GM19324 (cell line): ENCODE measurements at regions not wholly inside any gene's neighbourhood (a gene's known extent, or its start where the extent isn't known, plus 50 kb on each side); places are given as distances from the start of the nearest gene placed in this dataset.
"Not testable (repeated sequence)": the region's sequence is repeated elsewhere in the genome, so short reads cannot be mapped to it uniquely, and the experiment has no call there.

Experiments used
- ATAC-seq: cut with Tn5 transposase; IDR thresholded peaks from one replicate; pipeline ENCODE4 v1.9.1; 2021; ENCODE audit warnings: mild to moderate bottlenecking, moderate library complexity; ENCODE audit not compliant: unreplicated experiment, low FRiP score

DNA sequence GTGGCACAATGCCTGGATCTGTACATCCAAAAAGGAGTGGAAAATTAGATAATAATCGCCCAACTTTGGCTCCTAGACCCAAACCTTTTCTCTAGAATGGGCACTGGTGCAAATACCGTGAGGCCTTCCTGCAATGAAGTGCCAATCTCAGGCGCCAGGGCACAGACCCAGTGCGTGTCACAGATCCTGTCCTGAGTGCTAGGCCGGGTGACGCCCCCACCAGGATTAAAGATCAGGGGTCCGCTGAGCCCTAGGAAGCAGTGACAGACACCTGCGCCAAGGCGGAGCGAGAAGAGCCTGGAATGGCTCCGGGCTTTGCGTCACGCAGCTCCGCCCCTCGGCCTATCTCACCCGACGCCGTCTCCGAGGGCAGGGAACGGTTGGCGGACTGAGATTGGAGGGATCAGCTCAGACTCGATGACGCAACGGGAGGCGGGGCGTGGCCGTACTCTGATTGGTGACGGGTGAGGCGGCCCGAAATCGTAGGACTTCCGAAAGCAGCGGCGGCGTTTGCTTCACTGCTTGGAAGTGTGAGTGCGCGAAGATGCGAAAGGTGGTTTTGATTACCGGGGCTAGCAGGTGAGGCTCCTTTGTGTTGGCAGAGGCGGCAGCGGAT, 261.9 kb downstream of the ZNF37A start:
- peak; percentile 100 for ATAC-seq

- ATAC-seq: peak; percentile 58
Measured at GRCh38 chr10:38356527-38356926, 262.4 kb downstream of the ZNF37A start.

- not testable (repeated sequence) for ATAC-seq
Measured at GRCh38 chr10:38362514-38362913, 268.4 kb downstream of the ZNF37A start.

GRCh38 chr10:38364073-38364472, 269.9 kb downstream of the ZNF37A start:
- not testable (repeated sequence) for ATAC-seq

- peak; percentile 53 for ATAC-seq
Measured at GRCh38 chr10:38365917-38366316, 271.8 kb downstream of the ZNF37A start.

DNA sequence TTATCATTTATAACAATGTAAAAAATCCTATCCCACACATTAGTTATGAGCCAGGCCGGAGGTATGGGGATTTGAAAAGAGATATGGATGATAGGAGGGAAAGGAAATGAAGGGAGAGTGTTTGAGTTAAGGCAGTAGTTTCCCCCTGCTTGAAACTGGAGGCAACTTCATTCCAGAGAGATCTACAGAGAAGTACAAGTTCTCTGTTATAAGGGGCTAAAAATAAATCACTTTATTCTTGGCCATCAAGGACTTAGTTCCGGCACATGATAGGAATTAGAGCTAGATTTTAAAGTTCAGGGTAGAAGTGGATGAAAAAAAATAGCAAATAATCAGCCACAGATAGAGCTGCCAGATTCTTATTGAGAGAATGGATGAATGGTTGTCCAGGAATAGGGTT, 289.7 kb downstream of the ZNF37A start:
- ATAC-seq: not testable (repeated sequence)

GRCh38 chr10:38386869-38387268, 292.7 kb downstream of the ZNF37A start:
- not testable (repeated sequence) for ATAC-seq

GRCh38 chr10:38390725-38391124, 296.6 kb downstream of the ZNF37A start:
- not testable (repeated sequence) for ATAC-seq

GRCh38 chr10:38395465-38395864, 301.3 kb downstream of the ZNF37A start:
- ATAC-seq: not testable (repeated sequence)

DNA sequence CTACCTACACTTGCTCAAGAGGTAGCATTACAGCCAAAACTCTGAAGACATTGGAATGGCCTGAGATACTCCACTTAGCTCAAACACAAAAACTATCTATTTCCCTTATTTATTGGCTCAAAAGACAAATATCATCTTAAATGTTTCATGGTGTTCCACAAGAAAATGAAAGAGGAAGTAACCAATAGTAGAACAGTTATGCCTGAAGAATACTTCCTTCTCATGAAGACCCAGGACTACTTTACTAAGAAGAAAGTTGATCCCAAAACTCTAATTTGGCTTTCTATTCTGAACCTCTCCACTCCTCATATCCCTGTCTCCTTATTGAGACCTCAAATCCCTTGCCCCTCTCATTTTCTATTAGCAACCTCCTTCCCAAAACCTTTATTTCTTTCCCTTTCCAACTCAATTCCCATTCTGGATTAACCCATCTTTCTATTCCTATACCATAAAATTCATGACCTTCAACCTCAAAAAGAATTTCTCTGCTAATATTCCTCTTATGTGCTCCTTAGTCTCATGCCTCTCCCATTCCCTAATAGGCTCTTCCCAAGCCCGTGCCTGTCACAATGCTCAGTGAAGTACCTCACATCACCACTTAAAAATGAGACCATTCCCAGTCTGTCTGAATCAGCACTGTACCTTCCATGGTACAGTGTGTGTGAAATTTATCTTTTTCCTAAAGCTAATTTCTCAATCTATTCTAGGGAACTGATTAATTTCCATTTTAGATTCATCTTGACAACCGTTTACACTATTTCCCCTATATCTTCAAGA, 302.2 kb downstream of the ZNF37A start:
- not testable (repeated sequence) for ATAC-seq

GRCh38 chr10:38401565-38401964, 307.4 kb downstream of the ZNF37A start:
- not testable (repeated sequence) for ATAC-seq

- ATAC-seq: peak; percentile 100
Measured at GRCh38 chr10:38402442-38403346, 308.6 kb downstream of the ZNF37A start.

DNA sequence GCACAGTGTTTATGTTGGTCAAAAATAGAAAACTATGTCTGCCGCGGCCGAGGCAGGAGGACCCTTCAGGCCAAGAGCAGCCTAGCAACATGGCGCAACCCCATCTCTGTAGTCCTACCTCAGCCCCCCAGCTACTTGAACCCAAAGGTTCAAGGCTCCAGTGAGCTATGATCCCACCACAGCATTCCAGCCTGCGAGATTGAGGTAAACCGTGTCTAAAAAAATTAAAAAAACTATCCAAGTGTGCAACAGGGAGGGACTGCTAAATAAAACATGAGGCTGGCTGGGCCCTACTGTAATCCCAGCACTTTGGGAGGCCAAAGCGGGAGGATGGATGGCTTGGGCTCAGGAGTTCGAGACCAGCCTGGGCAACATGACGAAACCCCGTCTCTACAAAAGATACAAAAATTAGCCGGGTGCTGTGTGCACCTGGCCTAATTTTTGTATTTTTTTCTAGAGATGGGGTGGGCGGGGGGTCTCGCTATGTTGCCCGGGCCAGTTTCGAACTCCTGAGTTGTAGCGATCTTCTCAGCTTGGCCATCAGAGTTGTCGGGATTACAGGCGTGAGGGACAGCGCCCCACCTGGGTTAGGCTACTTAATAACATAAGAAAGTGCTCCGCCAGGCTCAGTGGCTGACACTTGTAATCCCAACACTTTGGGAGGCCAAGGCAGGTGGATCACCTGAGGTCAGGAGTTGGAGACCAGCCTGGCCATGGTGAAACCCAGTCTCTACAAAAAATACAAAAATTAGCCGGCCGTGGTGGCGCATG, 309.4 kb downstream of the ZNF37A start:
- ATAC-seq: not testable (repeated sequence)

- not testable (repeated sequence) for ATAC-seq
Measured at GRCh38 chr10:38423634-38424033, 329.5 kb downstream of the ZNF37A start.

DNA sequence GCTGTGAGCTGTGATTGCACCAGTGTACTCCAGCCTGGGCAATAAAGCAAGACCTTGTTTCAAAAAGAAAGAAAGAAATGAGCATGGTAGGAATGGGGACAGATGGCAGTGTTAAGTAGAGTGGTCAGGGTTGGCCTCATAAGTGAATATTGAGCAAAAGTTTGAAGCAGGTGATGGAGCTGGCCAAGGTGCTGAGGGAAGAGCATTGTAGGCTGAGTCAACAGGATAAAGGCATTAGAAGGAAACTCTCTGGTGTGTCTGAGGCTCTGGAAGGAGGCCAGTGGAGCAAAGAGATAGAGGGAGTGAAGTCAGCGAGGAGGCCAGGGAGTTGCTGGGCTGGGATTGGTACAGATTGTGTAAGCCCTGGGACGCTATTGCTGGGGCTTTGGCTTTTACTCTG, 336.1 kb downstream of the ZNF37A start:
- ATAC-seq: not testable (repeated sequence)

DNA sequence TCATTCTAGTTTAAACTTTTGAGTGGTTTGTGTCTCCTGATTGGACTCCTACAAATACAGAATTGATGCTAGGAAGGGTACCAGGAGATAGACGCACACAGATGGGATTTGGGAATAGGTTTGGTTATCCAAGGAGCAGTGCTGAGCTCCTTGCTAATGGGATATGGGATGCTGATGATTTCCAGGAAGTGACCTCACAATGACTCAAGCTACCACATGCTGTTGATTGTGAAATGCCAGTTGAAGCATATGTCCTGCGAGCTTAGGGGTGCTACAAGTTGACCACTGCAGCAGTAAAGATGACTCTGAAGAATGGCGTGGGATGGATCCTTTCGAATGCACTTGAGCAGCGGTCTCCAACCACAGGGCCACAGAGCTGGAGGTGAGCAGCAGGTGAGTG, 343.2 kb downstream of the ZNF37A start:
- not testable (repeated sequence) for ATAC-seq

DNA sequence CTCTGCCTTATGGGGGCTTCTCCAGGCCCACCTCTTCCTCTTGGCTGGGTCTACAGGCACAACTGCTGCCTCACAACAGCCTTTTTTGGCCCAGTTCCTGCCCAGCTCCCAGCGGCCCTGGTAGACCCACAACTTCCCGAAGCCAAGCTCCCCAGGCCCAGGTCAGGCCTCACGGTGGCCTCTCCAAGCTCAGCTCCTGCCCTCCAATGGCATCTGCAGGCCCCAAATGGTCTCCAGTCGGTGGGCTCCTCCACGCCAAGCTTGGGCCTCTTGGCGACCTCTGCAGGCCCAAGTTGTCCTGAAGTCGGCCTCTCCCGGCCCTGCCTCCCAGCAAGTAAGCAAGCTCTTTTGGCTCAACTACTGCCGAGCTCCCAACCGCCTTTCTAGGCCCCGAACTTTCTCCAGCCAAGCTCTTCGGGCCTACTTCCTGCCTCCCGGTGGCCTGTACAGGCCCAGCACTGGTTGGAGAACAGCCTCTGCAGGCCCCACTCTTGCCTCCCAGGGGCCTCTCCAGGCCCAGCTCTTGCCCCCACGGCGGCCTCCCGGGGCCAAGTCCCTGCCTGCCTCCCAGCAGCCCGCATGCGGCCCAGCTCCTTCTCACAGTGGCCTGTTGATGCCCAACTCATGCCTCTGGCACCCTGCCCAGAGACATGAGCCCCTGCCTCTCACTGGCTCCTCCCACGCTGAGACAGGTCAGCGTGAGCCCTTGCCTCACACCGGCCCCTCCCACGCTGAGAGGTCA, 354.6 kb downstream of the ZNF37A start:
- not testable (repeated sequence) for ATAC-seq

DNA sequence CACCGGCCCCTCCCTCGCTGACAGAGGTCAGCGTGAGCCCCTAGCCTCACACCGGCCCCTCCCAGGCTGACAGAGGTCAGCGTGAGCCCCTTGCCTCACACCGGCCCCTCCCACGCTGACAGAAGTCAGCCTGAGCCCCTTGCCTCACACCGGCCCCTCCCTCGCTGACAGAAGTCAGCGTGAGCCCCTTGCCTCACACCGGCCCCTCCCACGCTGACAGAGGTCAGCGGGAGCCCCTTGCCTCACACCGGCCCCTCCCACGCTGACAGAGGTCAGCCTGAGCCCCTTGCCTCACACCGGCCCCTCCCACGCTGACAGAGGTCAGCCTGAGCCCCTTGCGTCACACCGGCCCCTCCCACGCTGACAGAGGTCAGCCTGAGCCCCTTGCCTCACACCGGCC, 355.5 kb downstream of the ZNF37A start:
- not testable (repeated sequence) for ATAC-seq

DNA sequence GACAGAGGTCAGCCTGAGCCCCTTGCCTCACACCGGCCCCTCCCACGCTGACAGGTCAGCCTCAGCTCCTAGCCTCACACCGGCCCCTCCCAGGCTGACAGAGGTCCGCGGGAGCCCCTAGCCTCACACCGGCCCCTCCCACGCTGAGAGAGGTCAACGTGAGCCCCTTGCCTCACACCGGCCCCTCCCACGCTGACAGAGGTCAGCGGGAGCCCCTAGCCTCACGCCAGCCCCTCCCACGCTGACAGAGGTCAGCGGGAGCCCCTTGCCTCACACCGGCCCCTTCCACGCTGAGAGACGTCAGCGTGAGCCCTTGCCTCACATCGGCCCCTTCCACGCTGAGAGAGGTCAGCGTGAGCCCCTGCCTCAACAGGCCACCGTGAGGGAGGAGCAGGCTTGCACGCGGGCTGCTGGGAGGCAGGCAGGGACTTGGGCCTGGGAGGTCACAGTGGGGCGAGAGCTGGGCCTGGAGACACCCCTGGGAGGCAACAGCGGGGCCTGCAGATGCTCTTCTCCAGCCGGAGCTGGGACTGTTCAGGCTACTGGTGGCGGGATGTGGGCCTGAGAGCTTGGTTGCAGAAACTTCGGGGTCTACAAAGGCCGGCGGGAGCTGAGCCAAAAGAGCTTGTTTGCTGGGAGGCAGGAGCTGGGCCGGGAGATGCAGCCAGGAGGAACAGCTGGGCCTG, 356.4 kb downstream of the ZNF37A start:
- not testable (repeated sequence) for ATAC-seq
